T47D (cell line): ENCODE measurements at regions not wholly inside any gene's neighbourhood (a gene's known extent, or its start where the extent isn't known, plus 50 kb on each side); places are given as distances from the start of the nearest gene placed in this dataset.

Experiments
- DNase-seq, 2 experiments: peaks; one replicate each; pipeline versions ENCODE4 v3.0.0 to v3.0.0-alpha.2; 2011 to 2012; ENCODE audit warnings: low read depth in 1 of 2, low spot score in 1 of 2
- JUND ChIP-seq: IDR thresholded peaks from 2 replicates; pipeline ENCODE4 v1.6.1; 2012; ENCODE audit warnings: low read depth
- in situ Hi-C: cut with HindIII; loops from 2 replicates; pipeline ENCODE4 v1.10.0; 2016; ENCODE audit warnings: low sequenced_read_pairs, low pct_unique_long_range_greater_than_20kb

- no peak for DNase-seq
- TF ChIP-seq JUND = no peak
- in situ Hi-C loops = no loop called here
Observed at GRCh38 chr6:92371211-92372208, 1047.8 kb downstream of the EPHA7 start.

GRCh38 chr6:92369309-92369708, 1050.0 kb downstream of the EPHA7 start:
- no peak for DNase-seq
- in situ Hi-C loops = no loop called here
- no peak for TF ChIP-seq JUND

- in situ Hi-C loops = no loop called here
- DNase-seq = no peak
- TF ChIP-seq JUND = no peak
Observed at GRCh38 chr6:92364948-92365541, 1054.3 kb downstream of the EPHA7 start.

- TF ChIP-seq JUND = no peak
- no peak for DNase-seq
- in situ Hi-C loops = no loop called here
Observed at GRCh38 chr6:92363111-92363510, 1056.2 kb downstream of the EPHA7 start.

- TF ChIP-seq JUND = no peak
- in situ Hi-C loops = no loop called here
- DNase-seq = no peak
Observed at GRCh38 chr6:92362404-92362803, 1057.0 kb downstream of the EPHA7 start.

- in situ Hi-C loops = no loop called here
- no peak for DNase-seq
- no peak for TF ChIP-seq JUND
Observed at GRCh38 chr6:92361990-92362389, 1057.4 kb downstream of the EPHA7 start.

GRCh38 chr6:92354270-92354829, 1065.0 kb downstream of the EPHA7 start:
- TF ChIP-seq JUND = no peak
- DNase-seq = no peak
- in situ Hi-C loops = no loop called here

- no peak for TF ChIP-seq JUND
- no peak for DNase-seq
- in situ Hi-C loops = no loop called here
Observed at GRCh38 chr6:92352130-92352529, 1067.2 kb downstream of the EPHA7 start.

- DNase-seq = no peak
- no peak for TF ChIP-seq JUND
- in situ Hi-C loops = no loop called here
Observed at GRCh38 chr6:92341201-92341600, 1078.2 kb downstream of the EPHA7 start.

GRCh38 chr6:92339936-92340640, 1079.3 kb downstream of the EPHA7 start:
- no peak for DNase-seq
- no peak for TF ChIP-seq JUND
- in situ Hi-C loops = no loop called here

- no peak for DNase-seq
- in situ Hi-C loops = no loop called here
- no peak for TF ChIP-seq JUND
Observed at GRCh38 chr6:92337571-92337970, 1081.8 kb downstream of the EPHA7 start.

- in situ Hi-C loops = no loop called here
- TF ChIP-seq JUND = no peak
- no peak for DNase-seq
Observed at GRCh38 chr6:92329208-92329847, 1090.0 kb downstream of the EPHA7 start.
